GM12878 (cell line): ENCODE measurements at regions not wholly inside any gene's neighbourhood (a gene's known extent, or its start where the extent isn't known, plus 50 kb on each side); places are given as distances from the start of the nearest gene placed in this dataset.

ENCODE experiments used
- ATAC-seq: fragments of 200-7000 bp; cut with Tn5 transposase; 3 replicates; pipeline ENCODE4 v1.9.1; 2020; ENCODE audit warnings: mild to moderate bottlenecking, moderate library complexity
- BruUV-seq: library from RNA; stranded (reverse); fragments of 400-500 nt; replicated peaks from 2 replicates; lab custom pipeline; 2021; lab: Mats Ljungman, UMichigan
- CTCF ChIA-PET: fragments of 300-600 bp; sonication (Branson Sonifier 250); formaldehyde crosslinking; extraction: SDS; loops from one replicate; lab custom pipeline; 2021; ENCODE audit warnings: inconsistent platforms; lab: Yijun Ruan, JAX
- POLR2A ChIA-PET: fragments of 350-600 bp; formaldehyde crosslinking; extraction: SDS; loops from one replicate; lab custom pipeline; 2021; ENCODE audit warnings: inconsistent platforms; lab: Charles Lee
- RAD21 ChIA-PET: fragments of 300-600 bp; sonication (Branson Sonifier 250); formaldehyde crosslinking; loops from one replicate; lab custom pipeline; 2023; ENCODE audit warnings: antibody characterized with exemption; ENCODE audit not compliant: unreplicated experiment; lab: Charles Lee
- SMC1A ChIA-PET: fragments of 300-600 bp; sonication (Branson Sonifier 250); formaldehyde crosslinking; loops from one replicate; lab custom pipeline; 2023; ENCODE audit not compliant: unreplicated experiment, uncharacterized antibody; lab: Charles Lee
- DNase-seq: peaks from one replicate; pipeline ENCODE4 v3.0.0-alpha.2; 2011; ENCODE audit warnings: low read depth, low spot score
- FAIRE-seq: peaks from 3 replicates; lab custom pipeline; 2011; peaks lifted over from hg19 to GRCh38; lab: Jason Lieb, UNC
- H2AFZ ChIP-seq: 2 replicates; pipeline ENCODE4 v1.6.0; 2011; ENCODE audit warnings: low read depth, low read length, control low read depth; ENCODE audit not compliant: control insufficient read depth
- H3K27ac ChIP-seq: 2 replicates; pipeline ENCODE4 v1.5.1; 2011; ENCODE audit warnings: control low read depth; ENCODE audit not compliant: control insufficient read depth, insufficient read depth
- H3K27me3 ChIP-seq, 2 experiments: replicated peaks in 1 of 2; 2 replicates each; pipeline versions ENCODE4 v1.6.0 to v1.6.1; 2011; ENCODE audit warnings: low read length in 1 of 2; ENCODE audit not compliant: control insufficient read depth in 2 of 2, insufficient read depth in 2 of 2
- H3K36me3 ChIP-seq, 2 experiments: 2 replicates each; pipeline ENCODE4 v1.5.1; 2011; ENCODE audit warnings: low read length in 1 of 2; ENCODE audit not compliant: control insufficient read depth in 2 of 2, insufficient read depth in 2 of 2
- H3K4me1 ChIP-seq: 2 replicates; pipeline ENCODE4 v1.6.1; 2011; ENCODE audit warnings: mild to moderate bottlenecking, low read length, moderate library complexity, mixed read lengths; ENCODE audit not compliant: control insufficient read depth, insufficient read depth
- H3K4me2 ChIP-seq: 2 replicates; pipeline ENCODE4 v1.6.0; 2011; ENCODE audit warnings: control low read depth; ENCODE audit not compliant: control insufficient read depth, insufficient read depth
- H3K4me3 ChIP-seq: fragments of 200-600 bp; sonication (generic); 2 replicates; pipeline ENCODE4 v1.5.1; 2016
- H3K79me2 ChIP-seq: 2 replicates; pipeline ENCODE4 v1.6.0; 2011; ENCODE audit warnings: low read length; ENCODE audit not compliant: control insufficient read depth, insufficient read depth
- H3K9ac ChIP-seq: 2 replicates; pipeline ENCODE4 v1.8.0; 2011; ENCODE audit warnings: low read length, control low read depth, mixed read lengths; ENCODE audit not compliant: control insufficient read depth, insufficient read depth
- H3K9me3 ChIP-seq: replicated peaks from 3 replicates; pipeline ENCODE4 v1.5.1; 2011; ENCODE audit warnings: mild to moderate bottlenecking, low read length; ENCODE audit not compliant: control insufficient read depth, insufficient read depth
- H4K20me1 ChIP-seq: 2 replicates; pipeline ENCODE4 v1.6.0; 2011; ENCODE audit not compliant: control insufficient read depth, insufficient read depth
- BCL11A ChIP-seq: IDR thresholded peaks from 2 replicates; pipeline ENCODE4 v1.6.1; 2011; ENCODE audit warnings: low read depth, low read length
- EED ChIP-seq: sonication (generic); IDR thresholded peaks from 2 replicates; pipeline ENCODE4 v1.6.1; 2016; ENCODE audit warnings: antibody characterized with exemption, low read depth
- EZH2 ChIP-seq: IDR thresholded peaks from 2 replicates; pipeline ENCODE4 v1.6.1; 2012; ENCODE audit warnings: low read depth, mild to moderate bottlenecking, control low read depth, inconsistent platforms, low read length, borderline replicate concordance; ENCODE audit not compliant: control insufficient read depth
- HCFC1 ChIP-seq: fragments of 150-350 bp; IDR thresholded peaks from 2 replicates; pipeline ENCODE4 v1.6.1; 2014; ENCODE audit warnings: low read length
- HDAC6 ChIP-seq: fragments of 200-600 bp; sonication (generic); IDR thresholded peaks from one replicate; pipeline ENCODE4 v1.8.0; 2017; ENCODE audit warnings: antibody characterized with exemption; ENCODE audit not compliant: unreplicated experiment
- HSF1 ChIP-seq: fragments of 150-350 bp; IDR thresholded peaks from 2 replicates; pipeline ENCODE4 v1.6.1; 2014; ENCODE audit warnings: mild to moderate bottlenecking, low read depth, low read length
- NR2C1 ChIP-seq: fragments of 450-650 bp; IDR thresholded peaks from 2 replicates; pipeline ENCODE4 v1.6.1; 2017; ENCODE audit warnings: antibody characterized with exemption, mild to moderate bottlenecking, moderate library complexity
- NR2C2 ChIP-seq: IDR thresholded peaks from 2 replicates; pipeline ENCODE4 v1.6.1; 2011; ENCODE audit warnings: borderline replicate concordance, low read depth; ENCODE audit not compliant: control insufficient read depth, insufficient read length
- NRF1 ChIP-seq: conservative IDR thresholded peaks from 2 replicates; pipeline ENCODE4 v1.6.1; 2011; ENCODE audit warnings: mild to moderate bottlenecking, low read depth, low read length, improper control_type of control experiment
- POLR2AphosphoS2 ChIP-seq: IDR thresholded peaks from 2 replicates; pipeline ENCODE4 v1.6.1; 2011; ENCODE audit warnings: low read depth, mild to moderate bottlenecking, low read length, improper control_type of control experiment, moderate library complexity
- RBBP5 ChIP-seq: fragments of 200-600 bp; sonication (generic); conservative IDR thresholded peaks from 2 replicates; pipeline ENCODE4 v1.6.1; 2016
- SMAD5 ChIP-seq: IDR thresholded peaks from 2 replicates; pipeline ENCODE4 v1.6.1; 2016; ENCODE audit warnings: antibody characterized with exemption, low read depth
- SUPT20H ChIP-seq: IDR thresholded peaks from 2 replicates; pipeline ENCODE4 v1.6.1; 2011; ENCODE audit warnings: low read depth, mild to moderate bottlenecking, low read length, moderate library complexity, borderline replicate concordance; ENCODE audit not compliant: control insufficient read depth
- ZBTB40 ChIP-seq: fragments of 450-650 bp; IDR thresholded peaks from 2 replicates; pipeline ENCODE4 v1.6.1; 2016; ENCODE audit warnings: mild to moderate bottlenecking, moderate library complexity, borderline replicate concordance
- ZNF217 ChIP-seq: fragments of 450-650 bp; IDR thresholded peaks from 2 replicates; pipeline ENCODE4 v1.6.1; 2017; ENCODE audit warnings: antibody characterized with exemption, mild to moderate bottlenecking
- WGBS: methylation state at CpG from one replicate; pipeline ENCODE4 v1.1.6; 2016; ENCODE audit warnings: low lambda C conversion rate; ENCODE audit not compliant: insufficient replicate concordance, insufficient coverage; ENCODE audit errors: missing lambda C conversion rate; 5-methylcytosine and 5-hydroxymethylcytosine counted together
- in situ Hi-C: fragments of 300-500 bp; cut with MboI; formaldehyde crosslinking; loops from 9 replicates; pipeline ENCODE4 v1.14.3; 2018; ENCODE audit warnings: mixed read lengths
- intact Hi-C: fragments of 100-400 bp; cut with micrococcal nuclease; formaldehyde crosslinking; loops from one replicate; pipeline ENCODE4 v1.14.2; 2022; ENCODE audit not compliant: unreplicated experiment

GRCh38 chr5:113846941-113847340 lies 333.4 kb downstream of the YTHDC2 start:
- DNase-seq (no peak), ATAC-seq (no peak), FAIRE-seq (no peak)
- ChIA-PET CTCF (no interaction called here), RAD21 (no interaction called here), POLR2A (no interaction called here), SMC1A (no interaction called here)
- H3K36me3 ChIP-seq = no peaks in the 10 kb centered on the region
- H4K20me1 ChIP-seq = no peaks in the 10 kb centered on the region
- no peaks in the 10 kb centered on the region for H3K9me3 ChIP-seq
- H3K79me2 ChIP-seq = no peaks in the 10 kb centered on the region
- H3K4me1 ChIP-seq = no peaks in the 10 kb centered on the region
- intact Hi-C loops = no loop called here
- no peaks in the 10 kb centered on the region for H3K27me3 ChIP-seq
- no peak overlapping the region for H2AFZ ChIP-seq
- no peak for TF ChIP-seq NRF1
- no peak for TF ChIP-seq HSF1
- no peak for TF ChIP-seq POLR2AphosphoS2
- TF ChIP-seq RBBP5 = no peak
- TF ChIP-seq ZBTB40 = no peak
- no peak for TF ChIP-seq HCFC1
- no peak for TF ChIP-seq BCL11A
- TF ChIP-seq EED = no peak
- no peak for TF ChIP-seq ZNF217
- no peak for TF ChIP-seq NR2C2
- no peak for TF ChIP-seq EZH2
- no peak for TF ChIP-seq NR2C1
- TF ChIP-seq SUPT20H = no peak
- no peak for TF ChIP-seq HDAC6
- TF ChIP-seq SMAD5 = no peak
- no peak overlapping the region for H3K27ac ChIP-seq
- in situ Hi-C loops = no loop called here
- H3K4me3 ChIP-seq = no peak overlapping the region
- 19% methylated on average over 5 of the region's 5 CpGs for whole genome bisulfite sequencing
- no peak overlapping the region for H3K9ac ChIP-seq
- no TSS peak for BruUV-seq
- H3K4me2 ChIP-seq = no peak overlapping the region
